Upper lobe of right lung (tissue), 1 donor: ENCODE measurements at regions not wholly inside any gene's neighbourhood (a gene's known extent, or its start where the extent isn't known, plus 50 kb on each side); places are given as distances from the start of the nearest gene placed in this dataset.
"Not testable (repeated sequence)": the region's sequence is repeated elsewhere in the genome, so short reads cannot be mapped to it uniquely, and the experiment has no call there.

ENCODE experiments used
- ATAC-seq: fragments of 200-7000 bp; cut with Tn5 transposase; one replicate; pipeline ENCODE4 v1.9.1; 2020; ENCODE audit warnings: mild to moderate bottlenecking, moderate library complexity
- DNase-seq: peaks from one replicate; pipeline ENCODE4 v3.0.0-alpha.2; 2020
- H3K27ac ChIP-seq: fragments of 200-600 bp; one replicate; pipeline ENCODE4 v1.8.0; 2022
- H3K27me3 ChIP-seq: fragments of 200-600 bp; one replicate; pipeline ENCODE4 v1.8.0; 2022; ENCODE audit warnings: mild to moderate bottlenecking
- H3K36me3 ChIP-seq: fragments of 200-600 bp; one replicate; pipeline ENCODE4 v1.8.0; 2022
- H3K4me1 ChIP-seq: fragments of 200-600 bp; one replicate; pipeline ENCODE4 v1.8.0; 2022
- H3K4me3 ChIP-seq: fragments of 200-600 bp; one replicate; pipeline ENCODE4 v1.8.0; 2022; ENCODE audit warnings: mild to moderate bottlenecking
- H3K9me3 ChIP-seq: fragments of 200-600 bp; one replicate; pipeline ENCODE4 v1.8.0; 2022
- intact Hi-C: fragments of 100-400 bp; cut with DNase I; formaldehyde crosslinking; loops from one replicate; pipeline ENCODE4 v1.11.0; 2022
- donor health status: DM: no; HTN: yes; CAD: no; lungs with severe emphysema.

DNA sequence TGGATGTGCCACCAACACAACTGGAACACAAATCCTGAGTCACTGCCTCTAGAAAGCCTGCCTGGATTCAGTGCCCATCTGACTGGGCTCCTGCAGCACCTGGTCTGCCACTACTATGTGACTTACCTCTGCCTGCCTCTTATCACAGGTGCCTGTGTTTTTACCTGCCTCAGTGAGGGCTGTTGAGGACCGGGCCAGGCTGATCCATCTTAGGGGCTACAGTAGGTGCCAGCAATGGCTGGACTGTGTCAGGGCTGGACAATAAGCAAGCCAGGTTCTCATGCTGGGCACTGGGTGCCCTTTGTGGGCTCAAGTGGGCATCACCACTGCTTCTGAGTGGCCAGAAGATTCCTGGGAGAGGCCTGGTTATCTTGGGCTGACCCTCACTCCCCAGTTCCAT is 948.6 kb upstream of the TPTE start:
- H3K4me3 ChIP-seq, H3K36me3 ChIP-seq, H3K4me1 ChIP-seq, ATAC-seq, H3K27me3 ChIP-seq, intact Hi-C loops, H3K9me3 ChIP-seq, H3K27ac ChIP-seq: not testable (repeated sequence)
- peak; percentile 52 for DNase-seq

DNA sequence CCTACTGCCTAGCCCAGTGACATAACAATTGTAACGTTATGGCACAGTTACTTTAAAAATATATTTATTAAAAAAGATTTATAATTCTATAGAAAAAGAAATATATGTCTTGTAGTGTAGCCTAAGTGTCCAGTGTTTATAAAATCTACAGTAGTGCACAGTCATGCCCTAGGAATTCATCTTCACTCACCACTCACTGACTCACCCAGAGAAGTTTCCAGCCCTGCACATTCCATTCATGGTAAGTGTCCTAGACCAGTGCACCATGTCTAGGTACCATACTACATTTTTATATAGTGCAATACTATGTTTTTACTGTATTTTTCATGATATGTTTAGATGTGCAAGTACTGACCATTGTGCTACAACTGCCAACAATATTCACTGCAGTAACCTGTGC is 947.9 kb upstream of the TPTE start:
- intact Hi-C loops, H3K9me3 ChIP-seq, DNase-seq, H3K4me1 ChIP-seq, ATAC-seq, H3K4me3 ChIP-seq, H3K27ac ChIP-seq, H3K27me3 ChIP-seq, H3K36me3 ChIP-seq: not testable (repeated sequence)

- ATAC-seq, H3K4me1 ChIP-seq, H3K4me3 ChIP-seq, H3K36me3 ChIP-seq, H3K9me3 ChIP-seq, DNase-seq, H3K27me3 ChIP-seq, H3K27ac ChIP-seq, intact Hi-C loops: not testable (repeated sequence)
These were observed 942.1 kb upstream of the TPTE start for GRCh38 chr21:9579275-9579674.

GRCh38 chr21:9587941-9588340 is 933.4 kb upstream of the TPTE start:
- H3K4me1 ChIP-seq, DNase-seq, H3K36me3 ChIP-seq, H3K27me3 ChIP-seq, H3K4me3 ChIP-seq, H3K27ac ChIP-seq, H3K9me3 ChIP-seq, ATAC-seq, intact Hi-C loops: not testable (repeated sequence)

DNA sequence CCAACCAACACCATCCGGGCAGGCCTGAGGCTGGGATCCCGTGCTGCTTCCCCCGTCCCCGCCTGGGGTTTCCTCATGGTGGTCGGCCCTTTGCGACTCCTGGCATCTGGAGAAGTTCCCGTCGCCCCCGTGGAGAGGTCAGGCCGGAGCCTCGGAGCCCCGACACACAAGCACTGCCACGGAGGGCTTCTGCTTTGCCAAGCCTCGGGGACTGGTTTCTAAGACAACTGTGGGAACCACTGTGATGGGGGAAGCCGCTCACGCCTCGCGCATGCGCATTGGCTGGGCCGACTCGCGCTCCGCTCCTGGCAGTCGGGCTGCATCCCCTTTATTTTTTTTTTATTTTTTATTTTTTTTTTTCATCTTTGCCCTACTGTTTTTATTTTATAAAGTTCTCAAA is 928.8 kb upstream of the TPTE start:
- DNase-seq, H3K36me3 ChIP-seq, intact Hi-C loops, H3K27ac ChIP-seq, H3K27me3 ChIP-seq, H3K4me1 ChIP-seq, H3K4me3 ChIP-seq, H3K9me3 ChIP-seq, ATAC-seq: not testable (repeated sequence)

DNA sequence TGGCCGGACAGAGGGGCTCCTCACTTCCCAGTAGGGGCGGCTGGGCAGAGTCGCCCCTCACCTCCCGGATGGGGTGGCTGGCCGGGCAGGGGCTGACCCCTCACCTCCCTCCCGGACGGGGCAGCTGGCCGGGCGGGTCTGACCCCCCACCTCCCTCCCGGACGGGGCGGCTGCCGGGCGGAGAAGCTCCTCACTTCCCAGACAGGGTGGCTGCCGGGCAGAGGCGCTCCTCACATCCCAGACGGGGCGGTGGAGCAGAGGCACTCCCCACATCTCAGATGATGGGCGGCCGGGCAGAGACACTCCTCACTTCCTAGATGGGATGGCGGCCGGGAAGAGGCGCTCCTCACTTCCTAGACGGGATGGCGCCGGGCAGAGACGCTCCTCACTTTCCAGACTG is 927.7 kb upstream of the TPTE start:
- H3K36me3 ChIP-seq, ATAC-seq, H3K27ac ChIP-seq, H3K27me3 ChIP-seq, H3K4me3 ChIP-seq, DNase-seq, intact Hi-C loops, H3K9me3 ChIP-seq, H3K4me1 ChIP-seq: not testable (repeated sequence)

GRCh38 chr21:9614011-9614410 is 907.4 kb upstream of the TPTE start:
- intact Hi-C loops, ATAC-seq, H3K9me3 ChIP-seq, H3K27ac ChIP-seq, H3K4me1 ChIP-seq, H3K27me3 ChIP-seq, H3K4me3 ChIP-seq, DNase-seq, H3K36me3 ChIP-seq: not testable (repeated sequence)

DNA sequence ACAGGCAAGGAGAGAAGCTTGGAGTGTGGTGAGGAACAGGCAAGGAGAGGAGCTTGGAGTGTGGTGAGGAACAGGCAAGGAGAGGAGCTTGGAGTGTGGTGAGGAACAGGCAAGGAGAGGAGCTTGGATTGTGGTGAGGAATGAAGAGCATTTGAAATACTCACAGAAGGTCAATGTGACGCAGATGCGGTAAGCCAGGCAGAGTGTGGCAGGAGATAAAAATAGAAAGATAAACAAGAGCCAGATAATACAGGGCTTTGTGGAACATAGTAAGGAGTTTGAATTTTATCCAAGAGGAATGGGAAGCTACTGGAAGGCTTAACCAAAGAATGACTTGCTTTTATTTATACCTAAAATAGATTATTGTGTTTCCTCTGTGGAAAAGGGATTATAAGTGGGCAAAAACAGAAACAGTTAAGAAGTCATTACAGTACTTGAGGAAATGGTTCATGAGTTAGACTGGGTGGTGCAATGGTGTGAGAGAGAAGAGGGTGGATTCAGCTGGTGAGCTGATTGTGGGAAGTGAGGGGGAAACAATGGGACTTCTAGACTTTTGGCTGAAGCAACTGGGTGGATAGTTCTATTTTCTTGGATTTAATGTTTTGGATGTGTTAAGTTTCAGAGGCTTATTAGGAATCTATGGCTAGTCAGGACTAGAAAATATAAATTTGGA is 900.1 kb upstream of the TPTE start:
- H3K36me3 ChIP-seq, H3K27me3 ChIP-seq, DNase-seq, H3K27ac ChIP-seq, H3K9me3 ChIP-seq, H3K4me3 ChIP-seq, ATAC-seq, intact Hi-C loops, H3K4me1 ChIP-seq: not testable (repeated sequence)

GRCh38 chr21:9628051-9628450 is 893.3 kb upstream of the TPTE start:
- ATAC-seq, H3K27ac ChIP-seq, H3K4me3 ChIP-seq, DNase-seq, H3K4me1 ChIP-seq, H3K9me3 ChIP-seq, H3K36me3 ChIP-seq, intact Hi-C loops, H3K27me3 ChIP-seq: not testable (repeated sequence)

- DNase-seq, ATAC-seq, H3K4me1 ChIP-seq, intact Hi-C loops, H3K27me3 ChIP-seq, H3K4me3 ChIP-seq, H3K27ac ChIP-seq, H3K9me3 ChIP-seq, H3K36me3 ChIP-seq: not testable (repeated sequence)
These were observed 874.0 kb upstream of the TPTE start for GRCh38 chr21:9647409-9647808.

GRCh38 chr21:9648331-9648730 is 873.1 kb upstream of the TPTE start:
- H3K27me3 ChIP-seq, ATAC-seq, H3K9me3 ChIP-seq, DNase-seq, H3K27ac ChIP-seq, H3K36me3 ChIP-seq, intact Hi-C loops, H3K4me3 ChIP-seq, H3K4me1 ChIP-seq: not testable (repeated sequence)

DNA sequence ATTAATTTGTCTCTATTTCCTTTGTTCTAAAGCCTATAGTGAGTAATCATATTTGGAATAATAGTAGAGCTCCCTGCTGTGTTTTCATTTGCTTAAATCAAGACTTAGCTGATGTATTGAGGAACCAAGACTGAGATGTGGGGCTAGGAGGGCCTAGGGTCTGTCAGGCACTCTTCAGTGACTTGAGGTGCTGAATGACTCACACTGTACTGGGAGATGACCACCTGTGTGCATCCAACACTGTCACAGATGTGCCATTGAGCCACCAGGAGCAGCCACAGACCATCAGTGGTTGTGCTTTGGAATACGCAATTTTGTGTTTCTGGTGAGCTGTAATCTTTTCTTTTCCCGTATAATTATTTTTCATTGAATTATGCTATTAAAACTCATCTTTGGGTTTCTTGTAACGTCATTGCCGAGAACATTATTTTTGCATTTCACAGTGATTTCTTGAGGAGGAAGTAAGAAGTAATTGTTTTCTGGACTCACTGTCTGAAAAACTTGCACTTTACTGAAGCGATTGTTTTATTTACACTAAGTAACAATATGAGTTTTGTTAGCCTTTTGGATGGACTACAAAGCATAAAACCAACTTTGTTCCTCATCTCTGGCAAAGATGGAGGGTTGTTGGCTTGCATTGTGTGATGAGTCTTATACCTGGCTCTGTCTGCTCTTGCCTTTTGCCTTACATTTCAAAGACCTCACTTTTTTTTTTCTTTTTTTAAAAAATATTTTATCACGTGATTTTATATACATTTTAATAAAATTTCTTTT is 872.2 kb upstream of the TPTE start:
- H3K36me3 ChIP-seq, intact Hi-C loops, H3K9me3 ChIP-seq, H3K4me3 ChIP-seq, H3K27me3 ChIP-seq, H3K27ac ChIP-seq, H3K4me1 ChIP-seq: not testable (repeated sequence)
- ATAC-seq (peak; percentile 34), DNase-seq (peak; percentile 34)

GRCh38 chr21:9652819-9653218 is 868.6 kb upstream of the TPTE start:
- DNase-seq, ATAC-seq, H3K36me3 ChIP-seq, intact Hi-C loops, H3K4me1 ChIP-seq, H3K4me3 ChIP-seq, H3K27ac ChIP-seq, H3K9me3 ChIP-seq, H3K27me3 ChIP-seq: not testable (repeated sequence)

DNA sequence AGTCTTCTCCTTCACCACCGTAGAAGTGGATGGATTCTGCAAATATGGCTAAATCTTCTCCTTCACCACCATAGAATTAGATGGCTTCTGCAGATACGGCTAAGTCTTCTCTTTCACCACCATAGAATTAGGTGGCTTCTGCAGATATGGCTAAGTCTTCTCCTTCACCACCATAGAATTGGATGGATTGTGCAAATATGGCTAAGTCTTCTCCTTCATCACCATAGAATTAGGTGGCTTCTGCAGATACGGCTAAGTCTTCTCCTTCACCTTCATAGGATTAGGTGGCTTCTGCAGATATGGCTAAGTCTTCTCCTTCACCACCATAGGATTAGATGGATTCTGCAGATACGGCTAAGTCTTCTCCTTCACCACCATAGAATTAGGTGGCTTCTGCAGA is 866.2 kb upstream of the TPTE start:
- H3K4me1 ChIP-seq, H3K4me3 ChIP-seq, DNase-seq, H3K36me3 ChIP-seq, H3K27me3 ChIP-seq, H3K9me3 ChIP-seq, intact Hi-C loops, H3K27ac ChIP-seq, ATAC-seq: not testable (repeated sequence)

DNA sequence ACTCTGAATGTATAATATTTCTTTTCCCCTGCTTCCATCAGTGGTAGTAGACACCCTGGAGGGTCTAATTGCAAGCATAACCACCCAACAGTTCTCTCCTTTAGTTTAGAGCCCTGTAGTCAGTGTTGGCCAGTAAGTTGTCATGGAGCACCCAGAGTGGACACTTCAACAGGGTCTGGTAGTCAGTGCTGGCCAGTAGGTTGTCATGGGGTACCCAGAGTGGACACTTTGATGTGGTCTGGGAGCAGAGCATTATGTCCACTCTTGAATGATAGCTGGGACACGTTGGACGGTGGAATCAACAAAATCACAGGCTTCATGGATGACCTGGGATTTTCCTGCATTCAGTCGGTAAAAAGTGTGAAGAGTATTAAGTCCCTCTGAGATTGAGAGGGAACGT is 864.9 kb upstream of the TPTE start:
- H3K36me3 ChIP-seq, intact Hi-C loops, DNase-seq, H3K27me3 ChIP-seq, H3K4me3 ChIP-seq, H3K4me1 ChIP-seq, H3K27ac ChIP-seq, H3K9me3 ChIP-seq: not testable (repeated sequence)
- ATAC-seq, result peak; percentile 57
